ENCODE measurements at regions not wholly inside any gene's neighbourhood (a gene's known extent, or its start where the extent isn't known, plus 50 kb on each side); places are given as distances from the start of the nearest gene placed in this dataset.
"Not testable (repeated sequence)": the region's sequence is repeated elsewhere in the genome, so short reads cannot be mapped to it uniquely, and the experiment has no call there.

GRCh38 chr1:219863816-219864215 lies 64.5 kb downstream of the SLC30A10 start:
- H3K79me2 ChIP-seq (ENCODE audit: control insufficient read depth, insufficient read depth, low read length, poor library complexity); H3K27ac ChIP-seq (ENCODE audit: low read depth, low read length); H3K14ac ChIP-seq (ENCODE audit: low read length); H3K36me3 ChIP-seq (ENCODE audit: control insufficient read depth in 1 of 2, insufficient read depth in 2 of 2, low read length in 2 of 2); H3K4me1 ChIP-seq (ENCODE audit: control insufficient read depth in 1 of 2, insufficient read depth in 2 of 2, low read length in 2 of 2); H4K91ac ChIP-seq (ENCODE audit: low read depth, low read length); H3K4ac ChIP-seq (ENCODE audit: low read depth, low read length); H2AFZ ChIP-seq (ENCODE audit: insufficient read depth, low read length, poor library complexity); DNase-seq; H2BK12ac ChIP-seq (ENCODE audit: low read length); H3K27me3 ChIP-seq (ENCODE audit: insufficient read depth, low read length); H4K8ac ChIP-seq (ENCODE audit: low read depth, low read length); H3K18ac ChIP-seq (ENCODE audit: low read length); H2AK5ac ChIP-seq (ENCODE audit: low read length); H3K9ac ChIP-seq (ENCODE audit: low read length); H2BK5ac ChIP-seq (ENCODE audit: low read depth, low read length, poor library complexity); H4K12ac ChIP-seq (ENCODE audit: low read depth, low read length); H3K4me3 ChIP-seq (ENCODE audit: low read depth, low read length); H3K9me3 ChIP-seq (ENCODE audit: insufficient read depth, low read depth, low read length); H3K23ac ChIP-seq (ENCODE audit: low read length); H2BK120ac ChIP-seq (ENCODE audit: insufficient read depth, low read length, poor library complexity); H3K4me2 ChIP-seq (ENCODE audit: low read length); H3K79me1 ChIP-seq (ENCODE audit: low read length): not testable (repeated sequence)
- WGBS (ENCODE audit: extremely low coverage, insufficient coverage, insufficient read length) = no CpG with 5 or more reads among the region's 16 CpGs

GRCh38 chr1:219862366-219862765 lies 66.0 kb downstream of the SLC30A10 start:
- no CpG with 5 or more reads among the region's 1 CpG for WGBS (ENCODE audit: extremely low coverage, insufficient coverage, insufficient read length)
- Histone ChIP-seq H3K9ac (ENCODE audit: low read length) (no peak overlapping the region), H3K79me1 (ENCODE audit: low read length) (no peaks in the 10 kb centered on the region)

GRCh38 chr1:219858980-219859379 lies 69.4 kb downstream of the SLC30A10 start:
- no CpG with 5 or more reads among the region's 3 CpGs for WGBS (ENCODE audit: extremely low coverage, insufficient coverage, insufficient read length)

More at GRCh38 chr1:219862366-219862765, 66.0 kb downstream of the SLC30A10 start:
- H3K79me2 ChIP-seq (ENCODE audit: control insufficient read depth, insufficient read depth, low read length, poor library complexity) = no peaks in the 10 kb centered on the region
- H3K4me3 ChIP-seq (ENCODE audit: low read depth, low read length) = no peak overlapping the region
- H2BK120ac ChIP-seq (ENCODE audit: insufficient read depth, low read length, poor library complexity) = no peak overlapping the region
- no peak overlapping the region for H4K91ac ChIP-seq (ENCODE audit: low read depth, low read length)
- no peaks in the 10 kb centered on the region for H3K36me3 ChIP-seq (ENCODE audit: control insufficient read depth in 1 of 2, insufficient read depth in 2 of 2, low read length in 2 of 2)
- no peak overlapping the region for H2BK5ac ChIP-seq (ENCODE audit: low read depth, low read length, poor library complexity)
- no peak overlapping the region for H3K14ac ChIP-seq (ENCODE audit: low read length)
- H2BK12ac ChIP-seq (ENCODE audit: low read length) = no peak overlapping the region
- no peaks in the 10 kb centered on the region for H3K27me3 ChIP-seq (ENCODE audit: insufficient read depth, low read length)
- no peak overlapping the region for H3K18ac ChIP-seq (ENCODE audit: low read length)
- H3K23ac ChIP-seq (ENCODE audit: low read length) = no peak overlapping the region
- no peak overlapping the region for H2AFZ ChIP-seq (ENCODE audit: insufficient read depth, low read length, poor library complexity)
- H2AK5ac ChIP-seq (ENCODE audit: low read length) = no peak overlapping the region
- no peak overlapping the region for H3K4me2 ChIP-seq (ENCODE audit: low read length)
- H3K9me3 ChIP-seq (ENCODE audit: insufficient read depth, low read depth, low read length) = no peaks in the 10 kb centered on the region
- H3K4ac ChIP-seq (ENCODE audit: low read depth, low read length) = no peak overlapping the region
- no peak for DNase-seq
- no peaks in the 10 kb centered on the region for H3K4me1 ChIP-seq (ENCODE audit: control insufficient read depth in 1 of 2, insufficient read depth in 2 of 2, low read length in 2 of 2)
- no peak overlapping the region for H3K27ac ChIP-seq (ENCODE audit: low read depth, low read length)
- H4K8ac ChIP-seq (ENCODE audit: low read depth, low read length) = no peak overlapping the region
- H4K12ac ChIP-seq (ENCODE audit: low read depth, low read length) = no peak overlapping the region

GRCh38 chr1:219847215-219847855 lies 81.0 kb downstream of the SLC30A10 start:
- Histone ChIP-seq H4K91ac (ENCODE audit: low read depth, low read length) (no peak overlapping the region), H3K14ac (ENCODE audit: low read length) (no peak overlapping the region), H4K8ac (ENCODE audit: low read depth, low read length) (no peak overlapping the region)

More at GRCh38 chr1:219858980-219859379, 69.4 kb downstream of the SLC30A10 start:
- no peak overlapping the region for H3K4me2 ChIP-seq (ENCODE audit: low read length)
- H3K9me3 ChIP-seq (ENCODE audit: insufficient read depth, low read depth, low read length) = no peaks in the 10 kb centered on the region
- no peak overlapping the region for H3K4ac ChIP-seq (ENCODE audit: low read depth, low read length)
- no peak overlapping the region for H2BK5ac ChIP-seq (ENCODE audit: low read depth, low read length, poor library complexity)
- no peak overlapping the region for H2AK5ac ChIP-seq (ENCODE audit: low read length)
- no peak overlapping the region for H2AFZ ChIP-seq (ENCODE audit: insufficient read depth, low read length, poor library complexity)
- no peak overlapping the region for H3K4me3 ChIP-seq (ENCODE audit: low read depth, low read length)
- no peaks in the 10 kb centered on the region for H3K4me1 ChIP-seq (ENCODE audit: control insufficient read depth in 1 of 2, insufficient read depth in 2 of 2, low read length in 2 of 2)
- no peak overlapping the region for H4K8ac ChIP-seq (ENCODE audit: low read depth, low read length)
- no peaks in the 10 kb centered on the region for H3K36me3 ChIP-seq (ENCODE audit: control insufficient read depth in 1 of 2, insufficient read depth in 2 of 2, low read length in 2 of 2)
- H3K79me1 ChIP-seq (ENCODE audit: low read length) = no peaks in the 10 kb centered on the region
- H3K23ac ChIP-seq (ENCODE audit: low read length) = no peak overlapping the region
- H3K27ac ChIP-seq (ENCODE audit: low read depth, low read length) = no peak overlapping the region
- no peak overlapping the region for H2BK120ac ChIP-seq (ENCODE audit: insufficient read depth, low read length, poor library complexity)
- H4K91ac ChIP-seq (ENCODE audit: low read depth, low read length) = no peak overlapping the region
- H2BK12ac ChIP-seq (ENCODE audit: low read length) = no peak overlapping the region
- H3K9ac ChIP-seq (ENCODE audit: low read length) = no peak overlapping the region
- no peak overlapping the region for H3K18ac ChIP-seq (ENCODE audit: low read length)
- H3K27me3 ChIP-seq (ENCODE audit: insufficient read depth, low read length) = no peaks in the 10 kb centered on the region
- no peaks in the 10 kb centered on the region for H3K79me2 ChIP-seq (ENCODE audit: control insufficient read depth, insufficient read depth, low read length, poor library complexity)
- no peak overlapping the region for H4K12ac ChIP-seq (ENCODE audit: low read depth, low read length)
- no peak overlapping the region for H3K14ac ChIP-seq (ENCODE audit: low read length)
- no peak for DNase-seq

More at GRCh38 chr1:219847215-219847855, 81.0 kb downstream of the SLC30A10 start:
- Histone ChIP-seq H3K79me2 (ENCODE audit: control insufficient read depth, insufficient read depth, low read length, poor library complexity) (no peaks in the 10 kb centered on the region), H3K4ac (ENCODE audit: low read depth, low read length) (no peak overlapping the region), H2BK5ac (ENCODE audit: low read depth, low read length, poor library complexity) (no peak overlapping the region), H3K79me1 (ENCODE audit: low read length) (no peaks in the 10 kb centered on the region), H3K27ac (ENCODE audit: low read depth, low read length) (no peak overlapping the region), H2BK120ac (ENCODE audit: insufficient read depth, low read length, poor library complexity) (no peak overlapping the region), H3K36me3 (ENCODE audit: control insufficient read depth in 1 of 2, insufficient read depth in 2 of 2, low read length in 2 of 2) (no peaks in the 10 kb centered on the region), H3K9me3 (ENCODE audit: insufficient read depth, low read depth, low read length) (no peaks in the 10 kb centered on the region), H4K12ac (ENCODE audit: low read depth, low read length) (no peak overlapping the region), H2AK5ac (ENCODE audit: low read length) (no peak overlapping the region), H3K4me2 (ENCODE audit: low read length) (no peak overlapping the region), H3K18ac (ENCODE audit: low read length) (no peak overlapping the region), H3K27me3 (ENCODE audit: insufficient read depth, low read length) (no peaks in the 10 kb centered on the region), H2AFZ (ENCODE audit: insufficient read depth, low read length, poor library complexity) (no peak overlapping the region), H2BK12ac (ENCODE audit: low read length) (no peak overlapping the region), H3K4me1 (ENCODE audit: control insufficient read depth in 1 of 2, insufficient read depth in 2 of 2, low read length in 2 of 2) (no peaks in the 10 kb centered on the region), H3K23ac (ENCODE audit: low read length) (no peak overlapping the region), H3K9ac (ENCODE audit: low read length) (no peak overlapping the region), H3K4me3 (ENCODE audit: low read depth, low read length) (no peak overlapping the region)
- DNase-seq = peak; percentile 65 to 82
- no CpG with 5 or more reads among the region's 4 CpGs for WGBS (ENCODE audit: extremely low coverage, insufficient coverage, insufficient read length)
